Neural cell (in vitro differentiated cells): ENCODE measurements at regions not wholly inside any gene's neighbourhood (a gene's known extent, or its start where the extent isn't known, plus 50 kb on each side); places are given as distances from the start of the nearest gene placed in this dataset.

Source experiments
- H2AFZ ChIP-seq: fragments of 200-600, 300-800 bp; sonication (generic), shearing (Covaris generic); 2 replicates; pipeline ENCODE4 v1.6.0; 2014; ENCODE audit warnings: low read depth, mild to moderate bottlenecking, antibody characterized with exemption, low read length, moderate library complexity
- H3F3A ChIP-seq: fragments of 200-600 bp; shearing (Covaris generic); 2 replicates; pipeline ENCODE4 v1.6.1; 2016; ENCODE audit warnings: mild to moderate bottlenecking, moderate library complexity, mixed read lengths, antibody characterized with exemption, low read length; ENCODE audit not compliant: insufficient read depth, poor library complexity, severe bottlenecking
- H3K27ac ChIP-seq: fragments of 200-600, 300-800 bp; sonication (generic), shearing (Covaris generic); 2 replicates; pipeline ENCODE4 v1.5.1; 2014; ENCODE audit warnings: mild to moderate bottlenecking, low read length, moderate library complexity
- H3K27me3 ChIP-seq: fragments of 300-800, 200-600 bp; sonication (generic), shearing (Covaris generic); 2 replicates; pipeline ENCODE4 v1.6.0; 2014; ENCODE audit warnings: mild to moderate bottlenecking, low read depth, low read length, moderate library complexity; ENCODE audit not compliant: insufficient read depth
- H3K36me3 ChIP-seq: fragments of 300-800, 200-600 bp; sonication (generic), shearing (Covaris generic); 2 replicates; pipeline ENCODE4 v1.5.1; 2014; ENCODE audit warnings: mild to moderate bottlenecking, antibody characterized with exemption, low read length, moderate library complexity; ENCODE audit not compliant: insufficient read depth
- H3K4me2 ChIP-seq: fragments of 300-800, 200-600 bp; sonication (generic), shearing (Covaris generic); 2 replicates; pipeline ENCODE4 v1.6.0; 2014; ENCODE audit warnings: mild to moderate bottlenecking, low read length
- H3K4me3 ChIP-seq: fragments of 300-800, 200-600 bp; sonication (generic), shearing (Covaris generic); 2 replicates; pipeline ENCODE4 v1.5.1; 2014; ENCODE audit warnings: mild to moderate bottlenecking, low read length, moderate library complexity
- H3K79me2 ChIP-seq: fragments of 200-600 bp; shearing (Covaris generic); replicated peaks from 2 replicates; pipeline ENCODE4 v1.6.0; 2014; ENCODE audit warnings: mild to moderate bottlenecking, low read length, moderate library complexity; ENCODE audit not compliant: insufficient read depth
- H3K9ac ChIP-seq: fragments of 300-800, 200-600 bp; sonication (generic), shearing (Covaris generic); 2 replicates; pipeline ENCODE4 v1.6.1; 2016; ENCODE audit warnings: mild to moderate bottlenecking, low read length, mixed read lengths
- H3K9me2 ChIP-seq: fragments of 200-600 bp; shearing (Covaris generic); 2 replicates; pipeline ENCODE4 v1.6.1; 2016; ENCODE audit warnings: mild to moderate bottlenecking, low read length, mixed read lengths; ENCODE audit not compliant: insufficient read depth
- H3K9me3 ChIP-seq: fragments of 200-600, 300-800 bp; sonication (generic), shearing (Covaris generic); 2 replicates; pipeline ENCODE4 v1.6.1; 2016; ENCODE audit warnings: mild to moderate bottlenecking, mixed run types, low read length, moderate library complexity, mixed read lengths
- H4K20me1 ChIP-seq: fragments of 200-600 bp; shearing (Covaris generic); 2 replicates; pipeline ENCODE4 v1.6.1; 2016; ENCODE audit warnings: mild to moderate bottlenecking, mixed run types; ENCODE audit not compliant: insufficient read depth
- CTCF ChIP-seq: fragments of 450-650 bp; IDR thresholded peaks from 2 replicates; pipeline ENCODE4 v1.5.1; 2014; ENCODE audit warnings: antibody characterized with exemption, mild to moderate bottlenecking, moderate library complexity; ENCODE audit not compliant: poor library complexity, severe bottlenecking
- EP300 ChIP-seq: fragments of 450-650 bp; conservative IDR thresholded peaks from 2 replicates; pipeline ENCODE4 v1.6.1; 2014; ENCODE audit warnings: antibody characterized with exemption, mild to moderate bottlenecking, moderate library complexity; ENCODE audit not compliant: poor library complexity, severe bottlenecking
- EZH2 ChIP-seq: fragments of 200-600, 300-800 bp; shearing (Covaris generic), sonication (generic); IDR thresholded peaks from 2 replicates; pipeline ENCODE4 v1.6.1; 2014; ENCODE audit warnings: antibody characterized with exemption, low read length, borderline replicate concordance, mild to moderate bottlenecking; ENCODE audit not compliant: insufficient read depth, poor library complexity, severe bottlenecking
- MXI1 ChIP-seq: fragments of 450-650 bp; conservative IDR thresholded peaks from 2 replicates; pipeline ENCODE4 v1.6.1; 2014; ENCODE audit warnings: antibody characterized with exemption, mild to moderate bottlenecking; ENCODE audit not compliant: poor library complexity, severe bottlenecking
- POLR2AphosphoS5 ChIP-seq: IDR thresholded peaks from 2 replicates; pipeline ENCODE4 v1.6.1; 2012
- RAD21 ChIP-seq: fragments of 450-650 bp; conservative IDR thresholded peaks from 2 replicates; pipeline ENCODE4 v1.6.1; 2014; ENCODE audit warnings: antibody characterized with exemption, mild to moderate bottlenecking, moderate library complexity
- REST ChIP-seq: IDR thresholded peaks from 2 replicates; pipeline ENCODE4 v1.6.1; 2012; ENCODE audit warnings: borderline replicate concordance
- SMC3 ChIP-seq: fragments of 450-650 bp; conservative IDR thresholded peaks from 2 replicates; pipeline ENCODE4 v1.6.1; 2014; ENCODE audit warnings: antibody characterized with exemption, mild to moderate bottlenecking, moderate library complexity; ENCODE audit not compliant: poor library complexity
- TAF1 ChIP-seq: IDR thresholded peaks from 2 replicates; pipeline ENCODE4 v1.6.1; 2012; ENCODE audit warnings: low read depth

GRCh38 chr2:196403471-196403870 lies 232.1 kb upstream of the STK17B start:
- H4K20me1 ChIP-seq = no peaks in the 10 kb centered on the region
- no peak overlapping the region for H3K9ac ChIP-seq
- TF ChIP-seq REST (no peak), SMC3 (no peak), POLR2AphosphoS5 (no peak), EZH2 (no peak), TAF1 (no peak), MXI1 (no peak), CTCF (no peak), EP300 (no peak), RAD21 (no peak)
- H3K9me3 ChIP-seq = no peaks in the 10 kb centered on the region
- H3K79me2 ChIP-seq = no peaks in the 10 kb centered on the region
- no peaks in the 10 kb centered on the region for H3K27me3 ChIP-seq
- no peaks in the 10 kb centered on the region for H3K36me3 ChIP-seq
- H3K27ac ChIP-seq = no peak overlapping the region
- no peak overlapping the region for H3K4me3 ChIP-seq
- H2AFZ ChIP-seq = no peak overlapping the region
- H3K4me2 ChIP-seq = no peak overlapping the region
- no peaks in the 10 kb centered on the region for H3F3A ChIP-seq
- no peaks in the 10 kb centered on the region for H3K9me2 ChIP-seq

- H3K36me3 ChIP-seq = no peaks in the 10 kb centered on the region
- TF ChIP-seq RAD21 (no peak), EZH2 (no peak), TAF1 (no peak), POLR2AphosphoS5 (no peak), REST (no peak), SMC3 (no peak), MXI1 (no peak), CTCF (no peak), EP300 (no peak)
- H3K27me3 ChIP-seq = no peaks in the 10 kb centered on the region
- no peak overlapping the region for H3K27ac ChIP-seq
- H3K4me2 ChIP-seq = no peak overlapping the region
- no peaks in the 10 kb centered on the region for H4K20me1 ChIP-seq
- H3K9me2 ChIP-seq = no peaks in the 10 kb centered on the region
- no peaks in the 10 kb centered on the region for H3K79me2 ChIP-seq
- no peaks in the 10 kb centered on the region for H3K9me3 ChIP-seq
- H2AFZ ChIP-seq = no peak overlapping the region
- H3K9ac ChIP-seq = no peak overlapping the region
- H3K4me3 ChIP-seq = no peak overlapping the region
- H3F3A ChIP-seq = no peaks in the 10 kb centered on the region
Measured at GRCh38 chr2:196404276-196404675, 232.9 kb upstream of the STK17B start.
